ENCODE measurements at regions not wholly inside any gene's neighbourhood (a gene's known extent, or its start where the extent isn't known, plus 50 kb on each side); places are given as distances from the start of the nearest gene placed in this dataset.
A peak's percentile ranks its signal among the peaks of the same experiment; 100 is the strongest.

DNA sequence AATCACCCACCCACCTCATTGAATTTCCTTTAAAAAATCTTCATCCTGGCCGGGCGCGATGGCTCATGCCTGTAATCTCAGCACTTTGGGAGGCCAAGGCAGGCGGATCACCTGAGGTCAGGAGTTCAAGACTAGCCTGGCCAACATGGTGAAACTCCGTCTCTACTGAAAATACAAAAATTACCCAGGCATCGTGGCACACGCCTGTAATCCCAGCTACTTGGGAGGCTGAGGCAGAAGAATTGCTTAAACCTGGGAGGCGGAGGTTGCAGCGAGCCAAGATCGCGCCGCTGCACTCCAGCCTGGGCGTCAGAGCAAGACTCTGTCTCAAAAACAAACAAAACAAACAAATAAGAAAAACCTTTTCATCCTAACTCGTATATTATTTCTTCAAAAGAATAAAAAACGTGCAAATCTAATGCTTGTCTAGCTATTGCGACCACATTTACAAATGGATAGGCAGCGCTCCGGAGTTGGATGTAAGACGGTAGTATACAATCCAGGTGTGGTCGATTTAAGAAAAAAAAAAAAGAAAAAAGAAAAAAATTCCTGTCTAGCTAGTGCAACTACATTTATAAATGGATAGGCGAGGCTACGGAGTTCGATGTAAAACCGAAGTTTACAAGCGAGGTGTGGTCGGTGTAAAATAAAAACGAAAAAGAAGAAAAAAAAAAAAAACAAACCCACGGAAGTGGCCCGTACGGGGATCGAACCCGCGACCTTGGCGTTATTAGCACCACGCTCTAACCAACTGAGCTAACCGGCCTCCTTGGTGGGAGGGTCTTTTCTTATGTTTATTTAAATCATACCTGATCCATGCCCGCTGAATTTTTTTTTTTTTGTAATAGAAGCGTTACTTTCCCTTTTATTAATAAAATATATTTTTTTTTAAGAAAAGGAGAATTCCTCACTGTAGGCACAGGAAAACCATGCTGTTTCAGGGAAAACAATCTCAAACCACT lies 70.7 kb upstream of the PRSS16 start:
- H3K27me3 ChIP-seq (ENCODE audit: insufficient read depth, low read length), result no peaks in the 10 kb centered on the region
- no peak overlapping the region for H4K8ac ChIP-seq (replicated peaks; ENCODE audit: insufficient read length, low read depth, low read length)
- H3K27ac Mint-ChIP-seq, result peak overlapping the region; percentile 31 to 95 (median 75); a peak in 2 of 7 replicates
- no peak overlapping the region for H3K56ac ChIP-seq (ENCODE audit: insufficient read length, low read depth, low read length)
- no peak overlapping the region for H4K5ac ChIP-seq (ENCODE audit: insufficient read length, low read depth, low read length)
- peaks cover 14 to 16% of the 10 kb centered on the region in 2 experiments for H3K4me1 Mint-ChIP-seq
- peak overlapping the region; percentile 85 for H3K4me2 ChIP-seq (ENCODE audit: insufficient read depth, insufficient read length, low read length)
- H3K23me2 ChIP-seq (ENCODE audit: insufficient read length, low read depth, low read length, poor library complexity, severe bottlenecking), result peaks cover 4% of the 10 kb centered on the region
- no peak overlapping the region for H3K23ac ChIP-seq (ENCODE audit: insufficient read length, low read depth, low read length)
- H3K9me3 Mint-ChIP-seq, result peaks cover 2% of the 10 kb centered on the region in 2 experiments; a peak in 2 of 5 replicates
- H3K4ac ChIP-seq (ENCODE audit: low read depth, low read length), result no peak overlapping the region
- H2BK20ac ChIP-seq (ENCODE audit: low read depth, low read length, poor library complexity, severe bottlenecking), result no peak overlapping the region
- no peak overlapping the region for H2BK120ac ChIP-seq (ENCODE audit: low read depth, low read length, poor library complexity, severe bottlenecking)
- WGBS (ENCODE audit: extremely low coverage, insufficient read length, low lambda C conversion rate), result no CpG with 5 or more reads among the region's 38 CpGs
- TF ChIP-seq CTCF (conservative IDR thresholded peaks at IDR 0.05), result no peak
- H3K4me3 Mint-ChIP-seq, result peak overlapping the region; percentile 89 to 98
- H3K27ac ChIP-seq (ENCODE audit: insufficient read length, low read depth, low read length), result no peak overlapping the region
- H3K27me3 Mint-ChIP-seq (ENCODE audit: low read depth), result peaks cover 2% of the 10 kb centered on the region; the same call in 1 of the 2 replicates
- H3K36me3 Mint-ChIP-seq (ENCODE audit: insufficient read depth in 1 of 3, low read depth in 3 of 3), result peaks cover 0 to 2% (median 0%) of the 10 kb centered on the region in 3 experiments; a peak in 1 of 7 replicates
- H4K91ac ChIP-seq (ENCODE audit: insufficient read length, low read depth, low read length), result no peak overlapping the region
- peak overlapping the region; percentile 79; the same call in 1 of the 2 replicates for H3K14ac ChIP-seq (ENCODE audit: insufficient read depth, low read length)
- no peak overlapping the region for H2BK15ac ChIP-seq (ENCODE audit: low read depth, low read length)
- H2BK12ac ChIP-seq (ENCODE audit: insufficient read length, low read depth, low read length), result no peak overlapping the region
- H3K9ac ChIP-seq (ENCODE audit: extremely low read depth, insufficient read length, low read length), result peak overlapping the region; percentile 89
- H3K4me1 ChIP-seq (ENCODE audit: insufficient read depth, low read length), result no peaks in the 10 kb centered on the region
- no peak for DNase-seq
- no peak overlapping the region for H2AK5ac ChIP-seq (ENCODE audit: insufficient read length, low read length)
- H2BK5ac ChIP-seq (ENCODE audit: insufficient read length, low read length), result no peak overlapping the region
- no peaks in the 10 kb centered on the region for H3K79me1 ChIP-seq (ENCODE audit: insufficient read depth, low read depth, low read length, poor library complexity, severe bottlenecking)
- no peak overlapping the region for H3T11ph ChIP-seq (ENCODE audit: low read length)
- no peaks in the 10 kb centered on the region for H3K79me2 ChIP-seq (ENCODE audit: insufficient read depth, low read length)
- H4K20me1 ChIP-seq (ENCODE audit: control insufficient read depth, insufficient read depth, insufficient read length), result no peaks in the 10 kb centered on the region
- peak overlapping the region; percentile 82 for H3K18ac ChIP-seq (ENCODE audit: insufficient read length, low read depth, low read length)
- H2AFZ ChIP-seq (ENCODE audit: low read length), result peak overlapping the region; percentile 92
- H3K9me3 ChIP-seq (ENCODE audit: control insufficient read depth, low read depth, low read length), result no peaks in the 10 kb centered on the region
